ENCODE measurements at regions not wholly inside any gene's neighbourhood (a gene's known extent, or its start where the extent isn't known, plus 50 kb on each side); places are given as distances from the start of the nearest gene placed in this dataset.

GRCh38 chr5:143649937-143650621 lies 161.9 kb upstream of the HMHB1 start:
- TF ChIP-seq CTCF (IDR thresholded peaks at IDR 0.05), result no peak
- no peak for TF ChIP-seq EZH2 (IDR thresholded peaks at IDR 0.05)
